ENCODE measurements at regions not wholly inside any gene's neighbourhood (a gene's known extent, or its start where the extent isn't known, plus 50 kb on each side); places are given as distances from the start of the nearest gene placed in this dataset.

GRCh38 chr18:37948471-37948870, 382.9 kb upstream of the CELF4 start:
- CTCF ChIA-PET (ENCODE audit: unreplicated experiment) = no interaction called here
- Histone ChIP-seq H2AFZ (ENCODE audit: low read length) (no peak overlapping the region), H3K9me2 (ENCODE audit: insufficient read depth, low read length) (no peaks in the 10 kb centered on the region), H3K36me3 (ENCODE audit: insufficient read depth, low read length) (no peaks in the 10 kb centered on the region), H3K4me1 (ENCODE audit: insufficient read depth, low read length, poor library complexity, severe bottlenecking) (no peaks in the 10 kb centered on the region), H3K79me2 (ENCODE audit: insufficient read depth, low read depth, low read length) (no peaks in the 10 kb centered on the region), H3K27ac (ENCODE audit: low read depth, low read length, poor library complexity, severe bottlenecking) (no peak overlapping the region), H3K4me3 (ENCODE audit: low read depth, low read length, poor library complexity, severe bottlenecking) (no peak overlapping the region), H3K9me3 (ENCODE audit: low read length) (no peaks in the 10 kb centered on the region), H4K20me1 (ENCODE audit: insufficient read depth, low read length) (no peaks in the 10 kb centered on the region), H3K4me2 (ENCODE audit: low read length) (no peak overlapping the region)
- no TSS peak for BruUV-seq (replicated peaks)
- TF ChIP-seq, protein P1, sequence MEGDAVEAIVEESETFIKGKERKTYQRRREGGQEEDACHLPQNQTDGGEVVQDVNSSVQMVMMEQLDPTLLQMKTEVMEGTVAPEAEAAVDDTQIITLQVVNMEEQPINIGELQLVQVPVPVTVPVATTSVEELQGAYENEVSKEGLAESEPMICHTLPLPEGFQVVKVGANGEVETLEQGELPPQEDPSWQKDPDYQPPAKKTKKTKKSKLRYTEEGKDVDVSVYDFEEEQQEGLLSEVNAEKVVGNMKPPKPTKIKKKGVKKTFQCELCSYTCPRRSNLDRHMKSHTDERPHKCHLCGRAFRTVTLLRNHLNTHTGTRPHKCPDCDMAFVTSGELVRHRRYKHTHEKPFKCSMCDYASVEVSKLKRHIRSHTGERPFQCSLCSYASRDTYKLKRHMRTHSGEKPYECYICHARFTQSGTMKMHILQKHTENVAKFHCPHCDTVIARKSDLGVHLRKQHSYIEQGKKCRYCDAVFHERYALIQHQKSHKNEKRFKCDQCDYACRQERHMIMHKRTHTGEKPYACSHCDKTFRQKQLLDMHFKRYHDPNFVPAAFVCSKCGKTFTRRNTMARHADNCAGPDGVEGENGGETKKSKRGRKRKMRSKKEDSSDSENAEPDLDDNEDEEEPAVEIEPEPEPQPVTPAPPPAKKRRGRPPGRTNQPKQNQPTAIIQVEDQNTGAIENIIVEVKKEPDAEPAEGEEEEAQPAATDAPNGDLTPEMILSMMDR (conservative IDR thresholded peaks at IDR 0.05; ENCODE audit: low read length) = no peak
- no peak for TF ChIP-seq EZH2phosphoT487 (IDR thresholded peaks at IDR 0.05; ENCODE audit: borderline replicate concordance, low read depth, low read length)
- POLR2A ChIA-PET = no interaction called here
- DNase-seq (ENCODE audit: low spot score) = no peak
- intact Hi-C loops (cut with micrococcal nuclease; ENCODE audit: unreplicated experiment) = no loop called here

GRCh38 chr18:37946324-37946723, 380.7 kb upstream of the CELF4 start:
- no peaks in the 10 kb centered on the region for H4K20me1 ChIP-seq (ENCODE audit: insufficient read depth, low read length)
- no peaks in the 10 kb centered on the region for H3K9me3 ChIP-seq (ENCODE audit: low read length)
- H3K4me3 ChIP-seq (ENCODE audit: low read depth, low read length, poor library complexity, severe bottlenecking) = no peak overlapping the region
- no peaks in the 10 kb centered on the region for H3K79me2 ChIP-seq (ENCODE audit: insufficient read depth, low read depth, low read length)
- TF ChIP-seq, protein P1 (conservative IDR thresholded peaks at IDR 0.05; ENCODE audit: low read length) = no peak
- no peak for TF ChIP-seq EZH2phosphoT487 (IDR thresholded peaks at IDR 0.05; ENCODE audit: borderline replicate concordance, low read depth, low read length)
- H2AFZ ChIP-seq (ENCODE audit: low read length) = no peak overlapping the region
- H3K9me2 ChIP-seq (ENCODE audit: insufficient read depth, low read length) = no peaks in the 10 kb centered on the region
- BruUV-seq (replicated peaks) = no TSS peak
- POLR2A ChIA-PET = no interaction called here
- CTCF ChIA-PET (ENCODE audit: unreplicated experiment) = no interaction called here
- no peak for DNase-seq (ENCODE audit: low spot score)
- no peak overlapping the region for H3K27ac ChIP-seq (ENCODE audit: low read depth, low read length, poor library complexity, severe bottlenecking)
- H3K4me2 ChIP-seq (ENCODE audit: low read length) = no peak overlapping the region
- H3K4me1 ChIP-seq (ENCODE audit: insufficient read depth, low read length, poor library complexity, severe bottlenecking) = no peaks in the 10 kb centered on the region
- intact Hi-C loops (cut with micrococcal nuclease; ENCODE audit: unreplicated experiment) = no loop called here
- H3K36me3 ChIP-seq (ENCODE audit: insufficient read depth, low read length) = no peaks in the 10 kb centered on the region

GRCh38 chr18:37944700-37945270, 379.2 kb upstream of the CELF4 start:
- H3K9me3 ChIP-seq (ENCODE audit: low read length) = no peaks in the 10 kb centered on the region
- intact Hi-C loops (cut with micrococcal nuclease; ENCODE audit: unreplicated experiment) = no loop called here
- H3K79me2 ChIP-seq (ENCODE audit: insufficient read depth, low read depth, low read length) = no peaks in the 10 kb centered on the region
- H3K36me3 ChIP-seq (ENCODE audit: insufficient read depth, low read length) = no peaks in the 10 kb centered on the region
- BruUV-seq (replicated peaks) = no TSS peak
- TF ChIP-seq, protein P1 (conservative IDR thresholded peaks at IDR 0.05; ENCODE audit: low read length) = no peak
- no peak for TF ChIP-seq EZH2phosphoT487 (IDR thresholded peaks at IDR 0.05; ENCODE audit: borderline replicate concordance, low read depth, low read length)
- no peak for DNase-seq (ENCODE audit: low spot score)
- no peaks in the 10 kb centered on the region for H4K20me1 ChIP-seq (ENCODE audit: insufficient read depth, low read length)
- no peak overlapping the region for H3K4me2 ChIP-seq (ENCODE audit: low read length)
- H2AFZ ChIP-seq (ENCODE audit: low read length) = no peak overlapping the region
- no peak overlapping the region for H3K4me3 ChIP-seq (ENCODE audit: low read depth, low read length, poor library complexity, severe bottlenecking)
- H3K9me2 ChIP-seq (ENCODE audit: insufficient read depth, low read length) = no peaks in the 10 kb centered on the region
- H3K27ac ChIP-seq (ENCODE audit: low read depth, low read length, poor library complexity, severe bottlenecking) = no peak overlapping the region
- no peaks in the 10 kb centered on the region for H3K4me1 ChIP-seq (ENCODE audit: insufficient read depth, low read length, poor library complexity, severe bottlenecking)
- CTCF ChIA-PET (ENCODE audit: unreplicated experiment) = no interaction called here
- POLR2A ChIA-PET = no interaction called here
